SH-SY5Y (cell line): ENCODE measurements at regions not wholly inside any gene's neighbourhood (a gene's known extent, or its start where the extent isn't known, plus 50 kb on each side); places are given as distances from the start of the nearest gene placed in this dataset.

ENCODE experiments used
- GATA2 ChIP-seq: IDR thresholded peaks from 2 replicates; pipeline ENCODE4 v1.6.1; 2011; ENCODE audit warnings: mild to moderate bottlenecking, low read depth, low read length
- GATA3 ChIP-seq: IDR thresholded peaks from 2 replicates; pipeline ENCODE4 v1.6.1; 2011; ENCODE audit warnings: low read depth, mild to moderate bottlenecking, low read length, moderate library complexity

DNA sequence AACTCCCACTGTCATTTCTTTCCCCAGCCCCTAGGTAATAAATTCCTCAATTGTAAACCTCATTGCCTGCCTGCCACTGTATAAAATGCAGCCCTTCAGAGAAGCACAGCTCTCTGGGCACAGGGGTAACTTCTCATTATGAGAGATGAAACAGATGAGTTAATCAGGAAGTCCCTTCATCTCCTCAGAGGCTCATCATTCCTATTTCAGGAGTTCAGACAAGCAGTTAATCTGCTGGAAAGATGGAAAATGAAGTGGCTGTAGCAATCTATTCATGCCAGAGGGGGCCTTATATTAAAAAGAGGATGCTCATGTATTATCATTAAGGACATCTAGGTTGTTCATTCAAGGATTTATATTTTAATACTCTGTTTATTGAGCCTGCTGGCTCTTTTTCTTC is 519.5 kb upstream of the LMCD1 start:
- TF ChIP-seq GATA2 (no peak), GATA3 (no peak)
